HG03442 (cell line): ENCODE measurements at regions not wholly inside any gene's neighbourhood (a gene's known extent, or its start where the extent isn't known, plus 50 kb on each side); places are given as distances from the start of the nearest gene placed in this dataset.

ENCODE experiments used
- ATAC-seq: cut with Tn5 transposase; IDR thresholded peaks from one replicate; pipeline ENCODE4 v1.9.1; 2021; ENCODE audit warnings: mild to moderate bottlenecking, moderate library complexity; ENCODE audit not compliant: unreplicated experiment

GRCh38 chr16:80198311-80199299, 342.2 kb upstream of the DYNLRB2 start:
- no peak for ATAC-seq

- ATAC-seq, result no peak
Measured at GRCh38 chr16:80197741-80198201, 343.0 kb upstream of the DYNLRB2 start.

- no peak for ATAC-seq
Measured at GRCh38 chr16:80191928-80192327, 348.9 kb upstream of the DYNLRB2 start.

- ATAC-seq, result no peak
Measured at GRCh38 chr16:80189476-80190175, 351.2 kb upstream of the DYNLRB2 start.

- no peak for ATAC-seq
Measured at GRCh38 chr16:80176114-80176513, 364.7 kb upstream of the DYNLRB2 start.

GRCh38 chr16:80175011-80175410, 365.8 kb upstream of the DYNLRB2 start:
- ATAC-seq, result no peak

GRCh38 chr16:80174416-80174815, 366.4 kb upstream of the DYNLRB2 start:
- ATAC-seq, result no peak

GRCh38 chr16:80171746-80172145, 369.0 kb upstream of the DYNLRB2 start:
- no peak for ATAC-seq

GRCh38 chr16:80171199-80171598, 369.6 kb upstream of the DYNLRB2 start:
- no peak for ATAC-seq

- no peak for ATAC-seq
Measured at GRCh38 chr16:80167657-80168390, 373.0 kb upstream of the DYNLRB2 start.

GRCh38 chr16:80166082-80166481, 374.7 kb upstream of the DYNLRB2 start:
- no peak for ATAC-seq

- no peak for ATAC-seq
Measured at GRCh38 chr16:80164966-80165550, 375.7 kb upstream of the DYNLRB2 start.

- no peak for ATAC-seq
Measured at GRCh38 chr16:80163339-80163738, 377.5 kb upstream of the DYNLRB2 start.

- ATAC-seq, result no peak
Measured at GRCh38 chr16:80161799-80162739, 378.7 kb upstream of the DYNLRB2 start.

- no peak for ATAC-seq
Measured at GRCh38 chr16:80158766-80159165, 382.0 kb upstream of the DYNLRB2 start.

- ATAC-seq, result no peak
Measured at GRCh38 chr16:80151722-80152111, 389.1 kb upstream of the DYNLRB2 start.

- no peak for ATAC-seq
Measured at GRCh38 chr16:80150978-80151721, 389.6 kb upstream of the DYNLRB2 start.

- no peak for ATAC-seq
Measured at GRCh38 chr16:80148826-80149225, 392.0 kb upstream of the DYNLRB2 start.

- no peak for ATAC-seq
Measured at GRCh38 chr16:80147026-80147655, 393.7 kb upstream of the DYNLRB2 start.
